ENCODE measurements at regions not wholly inside any gene's neighbourhood (a gene's known extent, or its start where the extent isn't known, plus 50 kb on each side); places are given as distances from the start of the nearest gene placed in this dataset.

- no peaks in the 10 kb centered on the region for H3K4me1 ChIP-seq (ENCODE audit: insufficient read depth)
- no peak overlapping the region for H3K4me3 ChIP-seq
- no peak overlapping the region for H2AFZ ChIP-seq
- DNase-seq (ENCODE audit: low spot score) (no peak), ATAC-seq (no peak)
- H4K20me1 ChIP-seq (replicated peaks; ENCODE audit: insufficient read depth): no peaks in the 10 kb centered on the region
- H3F3A ChIP-seq (replicated peaks; ENCODE audit: low read depth): no peaks in the 10 kb centered on the region
- no peaks in the 10 kb centered on the region for H3K36me3 ChIP-seq (ENCODE audit: insufficient read depth)
- no peaks in the 10 kb centered on the region for H3K27me3 ChIP-seq (ENCODE audit: insufficient read depth)
- H3K79me2 ChIP-seq (replicated peaks; ENCODE audit: insufficient read depth): no peaks in the 10 kb centered on the region
- Mint-ChIP-seq H3K27ac (peak overlapping the region; percentile 68; the same call in 1 of the 2 replicates), H3K9me3 (no peaks in the 10 kb centered on the region), H3K4me3 (no peak overlapping the region), H3K36me3 (ENCODE audit: low read depth) (no peaks in the 10 kb centered on the region), H3K4me1 (no peaks in the 10 kb centered on the region; the same call in 2 of the 3 replicates), H3K27me3 (ENCODE audit: insufficient read depth, low read depth, poor library complexity) (no peaks in the 10 kb centered on the region)
- no peak overlapping the region for H3K27ac ChIP-seq (ENCODE audit: low read depth)
- no peak overlapping the region for H3K4me2 ChIP-seq
- no peak for TF ChIP-seq REST (IDR thresholded peaks at IDR 0.05; ENCODE audit: unreplicated experiment)
- no peaks in the 10 kb centered on the region for H3K9me2 ChIP-seq (ENCODE audit: insufficient read depth)
Measured at GRCh38 chr2:157143901-157144300, 113.6 kb upstream of the GALNT5 start.

- no peaks in the 10 kb centered on the region for H3K27me3 Mint-ChIP-seq (ENCODE audit: insufficient read depth, low read depth, poor library complexity)
Measured at GRCh38 chr2:157149270-157149669, 108.2 kb upstream of the GALNT5 start.

GRCh38 chr2:157150747-157151146 is 106.8 kb upstream of the GALNT5 start:
- Histone ChIP-seq H3K79me2 (replicated peaks; ENCODE audit: insufficient read depth) (no peaks in the 10 kb centered on the region), H3F3A (replicated peaks; ENCODE audit: low read depth) (no peaks in the 10 kb centered on the region), H3K9me2 (ENCODE audit: insufficient read depth) (no peaks in the 10 kb centered on the region), H4K20me1 (replicated peaks; ENCODE audit: insufficient read depth) (no peaks in the 10 kb centered on the region), H3K27ac (ENCODE audit: low read depth) (no peak overlapping the region), H2AFZ (no peak overlapping the region), H3K27me3 (ENCODE audit: insufficient read depth) (no peaks in the 10 kb centered on the region), H3K4me3 (no peak overlapping the region), H3K4me1 (ENCODE audit: insufficient read depth) (no peaks in the 10 kb centered on the region), H3K4me2 (no peak overlapping the region), H3K36me3 (ENCODE audit: insufficient read depth) (no peaks in the 10 kb centered on the region)
- Mint-ChIP-seq H3K27me3 (ENCODE audit: insufficient read depth, low read depth, poor library complexity) (no peaks in the 10 kb centered on the region), H3K4me1 (no peaks in the 10 kb centered on the region), H3K4me3 (no peak overlapping the region), H3K36me3 (ENCODE audit: low read depth) (no peaks in the 10 kb centered on the region), H3K9me3 (no peaks in the 10 kb centered on the region), H3K27ac (no peak overlapping the region)
- ATAC-seq: no peak
- no peak for DNase-seq (ENCODE audit: low spot score)
- TF ChIP-seq CTCF (conservative IDR thresholded peaks at IDR 0.05; ENCODE audit: low read depth in 2 of 2) (no peak), EZH2 (IDR thresholded peaks at IDR 0.05; ENCODE audit: low read depth, unreplicated experiment) (no peak), EZH2phosphoT487 (IDR thresholded peaks at IDR 0.05; ENCODE audit: unreplicated experiment) (no peak)

More at GRCh38 chr2:157149270-157149669, 108.2 kb upstream of the GALNT5 start:
- TF ChIP-seq POLR2AphosphoS5 (IDR thresholded peaks at IDR 0.05; ENCODE audit: low read depth) (no peak), STAT1 (IDR thresholded peaks at IDR 0.05; ENCODE audit: unreplicated experiment) (no peak), NANOG (IDR thresholded peaks at IDR 0.05; ENCODE audit: borderline replicate concordance) (no peak), JUNB (IDR thresholded peaks at IDR 0.05; ENCODE audit: unreplicated experiment) (no peak), ZNF114 (CRISPR knock-in tag; IDR thresholded peaks at IDR 0.05) (no peak)
- H3K9me3 Mint-ChIP-seq: no peaks in the 10 kb centered on the region
- no peak overlapping the region for H3K4me3 ChIP-seq
- no peak for DNase-seq (ENCODE audit: low spot score)
- no peaks in the 10 kb centered on the region for H3K36me3 Mint-ChIP-seq (ENCODE audit: low read depth)
- H3K4me3 Mint-ChIP-seq: no peak overlapping the region
- H3K27ac Mint-ChIP-seq: no peak overlapping the region
- H3K4me1 Mint-ChIP-seq: no peaks in the 10 kb centered on the region; the same call in 2 of the 3 replicates
- H3F3A ChIP-seq (replicated peaks; ENCODE audit: low read depth): no peaks in the 10 kb centered on the region
- no peak overlapping the region for H3K4me2 ChIP-seq
- H3K27me3 ChIP-seq (ENCODE audit: insufficient read depth): no peaks in the 10 kb centered on the region
- H3K9me2 ChIP-seq (ENCODE audit: insufficient read depth): no peaks in the 10 kb centered on the region
- no peaks in the 10 kb centered on the region for H4K20me1 ChIP-seq (replicated peaks; ENCODE audit: insufficient read depth)
- H3K4me1 ChIP-seq (ENCODE audit: insufficient read depth): no peaks in the 10 kb centered on the region
- H3K79me2 ChIP-seq (replicated peaks; ENCODE audit: insufficient read depth): no peaks in the 10 kb centered on the region
- no peak overlapping the region for H3K27ac ChIP-seq (ENCODE audit: low read depth)
- H2AFZ ChIP-seq: no peak overlapping the region
- no peaks in the 10 kb centered on the region for H3K36me3 ChIP-seq (ENCODE audit: insufficient read depth)
- ATAC-seq: no peak
